Pancreas (tissue), 10 donors: ENCODE measurements at regions not wholly inside any gene's neighbourhood (a gene's known extent, or its start where the extent isn't known, plus 50 kb on each side); places are given as distances from the start of the nearest gene placed in this dataset.

ENCODE experiments used
- ATAC-seq, 4 donors: fragments of 200-7000 bp; cut with Tn5 transposase; one replicate each; pipeline versions ENCODE4 v1.8.0 to v1.9.1; 2020; ENCODE audit warnings: mild to moderate bottlenecking in 4 of 4, moderate library complexity in 4 of 4
- DNase-seq, 6 donors: peaks; one replicate each; pipeline ENCODE4 v3.0.0-alpha.2; 2020
- FAIRE-seq: peaks from 2 replicates; lab custom pipeline; 2012; peaks lifted over from hg19 to GRCh38; lab: Jason Lieb, UNC
- H3K27ac ChIP-seq, 4 donors: fragments of 200-600 bp; sonication (generic); 1 replicate in 3 of 4; 2 replicates in 1 of 4; pipeline versions ENCODE4 v1.5.0 to v1.8.0; 2020
- H3K27me3 ChIP-seq, 4 donors: fragments of 200-600 bp; one replicate each; pipeline ENCODE4 v1.8.0; 2021
- H3K36me3 ChIP-seq, 3 donors: fragments of 200-600 bp; sonication (generic) in 1 of 3; one replicate each; pipeline versions ENCODE4 v1.5.0 to v1.8.0; 2020 to 2021
- H3K4me1 ChIP-seq, 3 donors: fragments of 200-600 bp; one replicate each; pipeline ENCODE4 v1.8.0; 2021
- H3K4me3 ChIP-seq, 4 donors: fragments of 200-600 bp; sonication (generic) in 2 of 4; one replicate each; pipeline versions ENCODE4 v1.5.0 to v1.8.0; 2020 to 2021
- H3K9me3 ChIP-seq, 4 donors: fragments of 200-600 bp; one replicate each; pipeline ENCODE4 v1.8.0; 2021
- WGBS, 2 donors: extraction: QIAGEN DNeasy Blood & Tissue Kit; methylation state at CpG; one replicate each; pipeline ENCODE4 v1.1.7; 2013; 5-methylcytosine and 5-hydroxymethylcytosine counted together
- intact Hi-C, 3 donors: fragments of 100-400 bp; cut with DNase I; formaldehyde crosslinking; loops; one replicate each; pipeline versions ENCODE4 v1.11.1 to v1.14.2; 2022
- TF ChIP-seq, protein P1 (sequence below), 4 donors: fragments of 200-600 bp; sonication (generic) in 3 of 4; IDR thresholded peaks; one replicate each; pipeline versions ENCODE4 v1.5.0 to v1.8.0; 2021; ENCODE audit warnings: antibody characterized with exemption in 4 of 4
- donor health status: healthy with polysubstance abuse.
- donor health status: DM: no; HTN: no; CAD: no; lungs with moderate emphysema.
- donor health status: DM: no; HTN: no; CAD: no.
- donor health status: control.
- donor health status: control.
- donor health status: Bipolar disorder and iron deficiency.
- donor health status: DM: yes; HTN: yes; CAD: no.
- donor health status: DM: no; HTN: no; CAD: no.
- donor health status: DM: no; HTN: no; CAD: no.
- donor health status: DM: yes; HTN: yes; CAD: no.

- ATAC-seq (no peak), DNase-seq (no peak), FAIRE-seq (no peak)
- 81 to 89% methylated on average over 3 of the region's 3 CpGs for WGBS, 2 donors
- Histone ChIP-seq H3K27me3 (no peaks in the 10 kb centered on the region), H3K9me3 (no peaks in the 10 kb centered on the region), H3K4me1 (peaks cover 0 to 2% (median 0%) of the 10 kb centered on the region in 3 donors), H3K4me3 (no peak overlapping the region), H3K27ac (no peak overlapping the region), H3K36me3 (no peaks in the 10 kb centered on the region)
- intact Hi-C loops: no loop called here
- TF ChIP-seq, protein P1, sequence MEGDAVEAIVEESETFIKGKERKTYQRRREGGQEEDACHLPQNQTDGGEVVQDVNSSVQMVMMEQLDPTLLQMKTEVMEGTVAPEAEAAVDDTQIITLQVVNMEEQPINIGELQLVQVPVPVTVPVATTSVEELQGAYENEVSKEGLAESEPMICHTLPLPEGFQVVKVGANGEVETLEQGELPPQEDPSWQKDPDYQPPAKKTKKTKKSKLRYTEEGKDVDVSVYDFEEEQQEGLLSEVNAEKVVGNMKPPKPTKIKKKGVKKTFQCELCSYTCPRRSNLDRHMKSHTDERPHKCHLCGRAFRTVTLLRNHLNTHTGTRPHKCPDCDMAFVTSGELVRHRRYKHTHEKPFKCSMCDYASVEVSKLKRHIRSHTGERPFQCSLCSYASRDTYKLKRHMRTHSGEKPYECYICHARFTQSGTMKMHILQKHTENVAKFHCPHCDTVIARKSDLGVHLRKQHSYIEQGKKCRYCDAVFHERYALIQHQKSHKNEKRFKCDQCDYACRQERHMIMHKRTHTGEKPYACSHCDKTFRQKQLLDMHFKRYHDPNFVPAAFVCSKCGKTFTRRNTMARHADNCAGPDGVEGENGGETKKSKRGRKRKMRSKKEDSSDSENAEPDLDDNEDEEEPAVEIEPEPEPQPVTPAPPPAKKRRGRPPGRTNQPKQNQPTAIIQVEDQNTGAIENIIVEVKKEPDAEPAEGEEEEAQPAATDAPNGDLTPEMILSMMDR (IDR thresholded peaks at IDR 0.05): no peak
Observed at GRCh38 chr7:84536271-84536870, 341.8 kb upstream of the SEMA3A start.

DNA sequence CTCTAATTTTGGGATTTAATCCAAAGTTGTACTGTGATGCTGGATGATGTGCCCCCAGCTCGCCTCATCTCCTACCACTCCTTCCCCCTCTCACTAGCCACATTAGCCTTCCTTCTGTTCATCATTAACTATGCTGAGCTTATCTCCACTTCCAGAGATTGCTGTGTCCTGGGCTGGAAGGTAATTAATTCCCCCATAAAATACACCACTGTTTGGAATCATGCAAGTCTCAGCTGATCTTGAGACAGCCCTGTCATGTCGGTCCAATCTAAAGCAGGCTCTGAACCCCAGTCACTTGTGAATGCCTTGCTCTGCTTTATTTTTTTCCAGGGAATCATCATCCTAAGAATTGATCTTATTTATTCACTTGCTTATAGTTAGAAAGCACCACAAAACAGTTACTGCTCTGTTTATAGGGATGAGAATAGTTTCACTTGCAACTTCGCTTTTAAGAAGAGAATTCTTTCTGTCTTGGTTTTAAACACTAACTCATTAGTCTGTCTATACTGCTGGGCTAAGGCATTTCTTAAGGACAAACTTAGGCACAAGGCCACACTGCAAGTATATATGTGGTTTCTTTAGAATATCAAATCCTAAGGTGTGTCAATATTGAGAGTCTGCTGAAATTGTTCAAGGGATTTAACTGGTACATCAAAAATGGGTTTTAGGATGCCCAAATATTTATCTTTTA lies 341.1 kb upstream of the SEMA3A start:
- Histone ChIP-seq H3K9me3 (no peaks in the 10 kb centered on the region), H3K4me1 (peaks cover 0 to 2% (median 0%) of the 10 kb centered on the region in 3 donors), H3K4me3 (no peak overlapping the region), H3K36me3 (no peaks in the 10 kb centered on the region), H3K27me3 (no peaks in the 10 kb centered on the region), H3K27ac (no peak overlapping the region)
- TF ChIP-seq, protein P1 (IDR thresholded peaks at IDR 0.05): no peak
- FAIRE-seq: no peak
- intact Hi-C loops: no loop called here
- ATAC-seq: no peak
- 29 to 57% methylated on average over 3 of the region's 3 CpGs for whole genome bisulfite sequencing, 2 donors
- no peak for DNase-seq

DNA sequence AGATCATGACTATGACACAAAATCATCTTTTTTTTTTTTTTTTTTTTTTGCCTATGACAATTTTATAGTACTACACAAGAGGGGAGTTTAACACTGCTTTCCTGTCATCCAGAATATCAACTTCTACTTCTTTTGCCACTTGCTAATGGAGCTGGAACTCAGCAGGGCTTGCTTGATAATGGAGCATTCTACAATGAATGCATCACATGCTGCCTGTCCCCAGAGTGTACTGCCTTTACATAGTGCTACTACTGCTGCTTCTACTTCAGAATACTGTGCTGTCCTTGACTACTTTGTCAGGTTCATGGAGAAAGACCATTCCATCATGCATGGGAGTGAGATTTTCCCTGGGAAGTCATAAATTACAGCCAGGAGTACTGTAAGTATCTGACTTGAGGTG lies 338.6 kb upstream of the SEMA3A start:
- intact Hi-C loops: no loop called here
- H3K9me3 ChIP-seq: no peaks in the 10 kb centered on the region
- no peak for FAIRE-seq
- peaks cover 0 to 15% (median 6%) of the 10 kb centered on the region in 3 donors for H3K4me1 ChIP-seq
- ATAC-seq: no peak
- H3K4me3 ChIP-seq: no peak overlapping the region
- no peaks in the 10 kb centered on the region for H3K27me3 ChIP-seq
- H3K36me3 ChIP-seq: no peaks in the 10 kb centered on the region
- TF ChIP-seq, protein P1 (IDR thresholded peaks at IDR 0.05): no peak
- no peak overlapping the region for H3K27ac ChIP-seq
- DNase-seq: no peak

DNA sequence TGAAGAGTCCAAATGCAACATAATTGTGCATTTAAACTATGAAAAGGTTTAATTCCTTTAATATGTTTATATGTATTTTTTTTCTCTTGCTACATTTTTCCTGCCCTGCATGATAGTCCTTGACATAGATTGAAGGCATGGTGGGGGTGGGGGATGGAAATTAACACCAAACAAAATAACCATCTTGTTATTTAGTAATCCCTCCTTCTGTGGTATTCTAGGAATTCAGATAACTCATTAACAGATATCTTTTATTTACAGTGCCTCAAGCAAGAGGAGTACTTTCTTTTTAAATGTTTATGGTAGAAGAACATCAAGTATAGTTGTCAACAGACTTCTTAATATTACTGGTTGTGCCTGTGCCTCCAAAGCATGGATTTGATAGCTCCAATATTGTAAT lies 337.6 kb upstream of the SEMA3A start:
- peaks cover 0 to 15% (median 6%) of the 10 kb centered on the region in 3 donors for H3K4me1 ChIP-seq
- H3K4me3 ChIP-seq: no peak overlapping the region
- FAIRE-seq: no peak

More for the DNA sequence above, 337.6 kb upstream of the SEMA3A start:
- DNase-seq (no peak), ATAC-seq (no peak)
- intact Hi-C loops: no loop called here
- H3K27me3 ChIP-seq: no peaks in the 10 kb centered on the region
- TF ChIP-seq, protein P1 (IDR thresholded peaks at IDR 0.05): no peak
- H3K9me3 ChIP-seq: no peaks in the 10 kb centered on the region
- no peaks in the 10 kb centered on the region for H3K36me3 ChIP-seq
- H3K27ac ChIP-seq: no peak overlapping the region
